Activated CD4-positive, alpha-beta T cell treated with anti-CD3 and anti-CD28 coated beads, Interleukin-10, Interleukin-2, amounts not matched to agents 100 ng/mL and 50 ng/mL, durations not matched to agents 16 hours and 8 hours (primary cell): ENCODE measurements at regions not wholly inside any gene's neighbourhood (a gene's known extent, or its start where the extent isn't known, plus 50 kb on each side); places are given as distances from the start of the nearest gene placed in this dataset.

ENCODE experiments used
- DNase-seq: peaks from one replicate; pipeline ENCODE4 v3.0.0-alpha.2; 2020

GRCh38 chrX:45766981-45767501 is 566.4 kb upstream of the DIPK2B start:
- DNase-seq, result no peak

DNA sequence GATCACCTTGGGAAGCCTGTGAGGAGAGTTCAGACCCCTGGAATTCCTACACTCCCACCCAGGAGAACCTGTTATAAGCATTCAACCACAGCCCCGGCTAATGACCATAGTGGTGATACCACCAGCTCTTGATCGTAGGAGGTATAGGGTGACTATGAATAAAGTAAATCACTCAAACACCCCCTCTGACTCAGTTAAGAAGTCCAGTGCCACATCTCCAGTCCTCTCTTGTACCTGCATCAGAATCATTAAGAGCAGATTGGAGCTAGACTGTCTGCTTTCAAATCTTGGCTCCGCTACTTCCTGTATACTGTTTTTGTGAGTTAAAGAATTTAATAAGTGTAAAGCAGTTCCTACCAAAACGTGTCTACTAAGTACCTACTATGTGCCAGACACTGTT is 565.1 kb upstream of the DIPK2B start:
- peak; percentile 54 for DNase-seq

DNA sequence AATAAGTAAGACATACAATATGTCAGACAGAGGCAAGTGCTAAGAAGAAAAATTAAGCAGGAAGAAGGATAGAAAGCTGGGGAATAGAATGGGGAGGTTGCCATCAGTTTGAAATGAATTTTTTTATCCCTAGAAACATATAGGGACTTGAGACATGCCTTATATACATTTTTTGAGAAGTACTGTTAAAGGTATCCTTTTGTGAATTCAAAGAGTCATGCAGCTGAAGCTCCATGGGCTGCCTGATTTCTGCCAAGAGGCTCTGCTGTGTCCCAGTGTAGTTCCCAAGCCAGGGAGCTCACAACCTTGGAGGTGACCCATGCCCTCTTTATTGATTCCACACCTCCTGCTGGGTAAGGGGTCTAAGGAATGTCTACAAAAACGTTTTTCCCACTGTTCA is 564.6 kb upstream of the DIPK2B start:
- no peak for DNase-seq

DNA sequence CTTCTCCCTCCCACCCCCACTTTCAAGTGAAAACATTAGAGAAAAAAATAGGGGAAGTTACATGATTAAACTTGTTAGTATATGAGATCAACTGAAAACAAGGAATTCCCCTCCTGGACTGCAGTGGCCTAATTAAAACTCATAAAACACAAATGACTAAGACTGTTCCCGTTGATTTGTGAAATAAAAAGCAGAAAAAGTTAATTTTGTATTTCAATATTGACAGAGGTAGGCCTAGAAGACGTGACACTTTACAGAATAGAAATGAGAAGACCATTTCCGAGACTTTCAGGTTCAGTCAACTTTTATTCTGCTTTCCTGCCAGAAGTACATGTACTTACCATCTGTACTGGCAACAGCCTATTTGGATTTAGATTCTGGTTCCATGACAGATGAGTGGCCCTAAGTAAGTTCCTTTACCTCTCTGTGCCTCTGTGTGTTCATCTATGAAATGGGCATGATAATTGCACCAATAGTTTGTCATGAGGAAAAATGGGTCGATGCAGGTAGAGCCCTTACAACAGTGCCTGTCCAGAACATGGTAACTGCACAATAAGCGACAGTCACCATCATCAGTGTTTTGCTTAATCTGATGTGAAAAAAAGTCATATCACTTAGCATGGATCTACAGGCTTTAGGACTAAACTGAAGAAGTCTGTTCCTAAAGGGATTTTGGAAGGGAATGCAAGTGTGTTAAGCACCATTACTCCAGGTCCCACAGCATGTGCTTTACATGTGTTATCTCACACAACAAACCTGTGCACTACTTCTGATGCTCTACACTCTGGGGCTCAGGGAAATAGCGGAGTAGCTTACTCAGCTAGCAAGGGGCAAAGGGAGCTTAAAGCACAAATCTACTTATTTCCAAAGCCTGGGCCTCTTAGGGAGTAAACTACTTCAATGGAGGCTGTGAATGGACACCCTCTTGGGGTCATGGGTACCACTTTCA is 562.3 kb upstream of the DIPK2B start:
- DNase-seq, result peak; percentile 81

GRCh38 chrX:45761920-45762319 is 561.2 kb upstream of the DIPK2B start:
- no peak for DNase-seq

GRCh38 chrX:45760187-45760742 is 559.6 kb upstream of the DIPK2B start:
- no peak for DNase-seq

- peak; percentile 91 for DNase-seq
These were observed 558.2 kb upstream of the DIPK2B start for GRCh38 chrX:45758738-45759397.

- peak; percentile 90 for DNase-seq
These were observed 557.6 kb upstream of the DIPK2B start for GRCh38 chrX:45758319-45758718.

DNA sequence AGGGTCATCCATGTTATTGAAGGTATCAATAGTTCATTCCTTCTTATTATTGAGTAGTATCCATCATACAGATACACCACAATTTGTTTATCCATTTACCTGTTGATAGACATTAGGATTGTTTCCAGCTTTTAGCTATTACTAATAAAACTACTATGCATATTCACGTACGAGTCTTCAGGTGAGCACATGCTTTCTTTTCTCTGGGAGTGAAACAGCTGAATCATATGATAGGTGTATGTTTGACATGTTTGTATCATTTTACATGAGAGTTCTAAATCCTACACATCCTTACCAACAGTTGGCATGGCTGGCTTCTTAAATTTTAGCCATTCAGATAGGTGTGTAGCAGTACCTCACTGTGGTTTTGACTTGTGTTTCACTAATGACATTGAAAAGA is 556.6 kb upstream of the DIPK2B start:
- no peak for DNase-seq

- no peak for DNase-seq
These were observed 555.9 kb upstream of the DIPK2B start for GRCh38 chrX:45756557-45756956.

- DNase-seq, result no peak
These were observed 555.0 kb upstream of the DIPK2B start for GRCh38 chrX:45755703-45756102.

DNA sequence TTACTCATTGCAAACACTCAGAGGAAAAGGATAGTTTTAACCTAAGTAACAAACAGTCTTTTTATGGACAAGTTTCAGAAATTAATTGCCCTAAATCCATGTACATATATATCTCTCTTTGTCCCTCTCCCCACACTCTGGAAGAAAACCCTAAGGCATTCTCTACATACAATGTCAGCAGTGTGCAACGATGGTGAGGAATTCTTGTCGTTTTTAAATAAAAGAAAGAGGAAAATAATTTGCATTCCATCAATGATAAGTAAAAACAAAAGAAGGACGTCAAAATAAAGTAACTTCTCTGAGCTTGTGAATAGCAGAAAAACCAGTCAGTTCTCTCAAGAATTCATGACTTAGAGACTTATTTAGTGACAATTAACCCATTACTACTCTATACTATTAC is 550.5 kb upstream of the DIPK2B start:
- DNase-seq, result no peak

DNA sequence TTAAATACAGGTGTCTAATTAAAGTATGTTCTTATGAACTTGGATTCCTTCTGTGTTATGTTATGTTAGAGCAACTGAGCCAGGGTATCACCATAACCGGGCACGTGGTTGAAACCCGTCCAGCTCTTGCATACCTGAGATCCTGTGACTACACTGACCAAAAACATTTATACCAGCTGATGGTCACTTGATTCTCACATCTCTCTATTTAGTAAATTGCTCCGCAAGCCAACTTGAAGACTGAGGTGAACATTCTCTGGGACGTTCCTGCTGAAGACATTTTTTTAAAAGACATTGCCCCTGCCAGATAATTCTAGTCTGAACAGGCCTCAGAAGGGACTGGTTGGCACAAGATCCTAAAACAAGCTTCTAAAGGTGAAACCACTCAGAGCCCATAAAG is 550.0 kb upstream of the DIPK2B start:
- no peak for DNase-seq

DNA sequence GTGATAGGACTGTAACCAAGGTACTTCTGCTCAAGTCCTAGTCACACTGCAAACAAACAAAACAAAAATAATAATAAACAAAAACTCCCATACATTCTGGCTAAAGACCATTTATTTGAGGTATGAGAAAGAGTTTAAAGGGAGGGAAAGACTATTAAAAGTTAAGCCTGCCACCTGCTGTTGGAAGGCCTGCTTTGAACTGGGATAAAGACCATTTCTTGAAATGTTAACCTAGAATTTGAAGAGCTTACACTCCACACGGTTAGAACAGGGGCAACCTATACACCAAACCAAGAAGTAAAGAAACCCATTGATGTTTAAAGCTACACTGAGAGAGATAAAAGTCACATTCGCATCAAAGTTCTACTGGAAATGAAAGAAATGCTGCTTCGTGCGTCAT is 548.7 kb upstream of the DIPK2B start:
- no peak for DNase-seq

GRCh38 chrX:45748369-45748774 is 547.7 kb upstream of the DIPK2B start:
- DNase-seq, result no peak

DNA sequence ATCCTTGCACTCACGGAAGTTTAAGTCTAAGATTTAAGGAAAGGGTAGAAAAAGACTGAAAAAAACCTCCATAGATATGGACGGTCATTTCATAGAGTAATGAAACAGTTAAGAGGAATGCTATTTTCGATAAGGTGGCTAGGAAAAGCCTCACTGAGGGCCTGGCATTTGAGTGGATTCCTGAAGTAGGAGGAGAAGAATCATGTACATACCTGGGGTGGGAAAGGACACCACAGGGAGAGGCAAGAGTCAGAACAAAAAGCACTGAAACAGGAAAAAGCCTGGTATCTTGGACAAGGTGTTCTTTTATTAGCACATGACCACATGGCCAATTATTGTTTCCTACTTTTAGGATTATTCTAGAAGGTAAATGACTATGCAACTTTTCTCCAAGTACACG is 547.2 kb upstream of the DIPK2B start:
- no peak for DNase-seq

- DNase-seq, result no peak
These were observed 544.8 kb upstream of the DIPK2B start for GRCh38 chrX:45745479-45745878.

DNA sequence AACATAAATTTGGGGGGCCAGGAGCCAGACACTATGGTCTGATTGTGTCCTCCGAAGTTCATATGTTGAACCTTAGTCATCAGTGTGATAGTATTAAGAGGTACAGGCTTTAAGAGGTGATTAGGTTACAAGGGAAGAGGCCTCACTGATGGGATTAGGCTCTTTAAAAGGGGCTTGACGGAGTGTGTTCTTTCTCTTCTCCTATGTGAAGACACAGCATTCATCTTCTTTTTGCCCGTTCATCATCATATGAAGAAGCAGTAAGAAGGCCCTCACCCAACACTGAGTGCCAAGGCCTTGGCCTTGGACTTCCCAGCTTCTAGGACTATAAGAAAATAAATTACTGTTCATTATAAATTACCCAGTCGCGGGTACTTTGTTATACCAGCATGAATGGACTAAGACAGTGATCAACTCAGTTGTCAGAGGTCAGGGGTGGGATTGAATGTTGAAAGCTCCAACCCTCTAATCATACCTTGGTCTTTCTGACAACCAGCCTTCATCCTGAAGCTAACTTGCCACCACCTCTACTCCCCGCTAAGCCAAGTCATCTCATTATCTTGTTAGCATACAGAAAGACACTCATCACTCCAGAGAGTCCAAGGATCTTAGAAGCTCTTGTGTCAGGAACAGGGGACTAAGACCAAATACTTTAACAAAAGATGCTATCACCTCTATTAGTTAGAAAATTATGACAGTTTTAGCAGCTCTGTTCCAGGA is 543.4 kb upstream of the DIPK2B start:
- DNase-seq, result no peak

- peak; percentile 48 for DNase-seq
These were observed 542.4 kb upstream of the DIPK2B start for GRCh38 chrX:45743081-45743533.

- DNase-seq, result no peak
These were observed 539.6 kb upstream of the DIPK2B start for GRCh38 chrX:45740291-45740690.

DNA sequence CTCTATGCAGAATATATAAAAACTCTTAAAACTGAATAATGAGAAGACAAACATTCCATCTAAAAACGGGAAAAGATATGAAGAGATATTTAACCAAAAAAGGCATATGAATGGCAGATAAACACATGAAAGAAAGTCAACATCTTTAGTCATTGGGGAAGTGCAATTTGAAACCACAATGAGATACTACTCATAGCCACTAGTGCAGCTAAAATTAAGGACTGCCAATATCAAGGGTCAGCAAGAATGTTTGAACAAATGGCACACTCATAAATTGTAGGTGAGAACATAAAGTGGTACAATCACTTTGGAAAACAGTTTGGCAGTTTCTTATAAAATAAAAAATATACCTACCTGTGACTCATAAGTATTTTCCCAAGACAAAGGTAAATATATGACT is 534.9 kb upstream of the DIPK2B start:
- DNase-seq, result no peak

GRCh38 chrX:45731448-45731847 is 530.8 kb upstream of the DIPK2B start:
- no peak for DNase-seq

DNA sequence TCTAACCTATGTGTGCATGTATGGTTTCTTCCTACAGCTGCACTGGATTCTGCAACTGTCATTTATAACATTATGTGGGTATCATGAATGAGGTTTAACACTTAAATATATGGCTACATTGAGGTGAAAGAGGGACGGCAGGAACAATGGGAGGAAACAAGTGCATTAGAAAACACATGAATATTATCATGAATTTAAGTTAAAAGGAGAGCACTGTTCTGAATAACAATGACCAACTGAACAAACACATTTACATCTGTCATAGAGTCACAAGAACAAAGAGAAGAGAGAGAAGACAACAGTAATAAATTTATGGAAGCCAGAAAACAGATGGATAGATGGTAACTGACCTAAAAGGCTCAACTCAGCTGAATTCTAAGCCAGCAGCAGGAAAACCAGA is 527.1 kb upstream of the DIPK2B start:
- DNase-seq, result no peak
